GM18870 (cell line): ENCODE measurements at regions not wholly inside any gene's neighbourhood (a gene's known extent, or its start where the extent isn't known, plus 50 kb on each side); places are given as distances from the start of the nearest gene placed in this dataset.
"Not testable (repeated sequence)": the region's sequence is repeated elsewhere in the genome, so short reads cannot be mapped to it uniquely, and the experiment has no call there.

Experiments
- ATAC-seq: cut with Tn5 transposase; IDR thresholded peaks from one replicate; pipeline ENCODE4 v1.9.1; 2021; ENCODE audit warnings: moderate library complexity; ENCODE audit not compliant: unreplicated experiment

- ATAC-seq, result no peak
Measured at GRCh38 chr14:105883066-105884005, 357.0 kb downstream of the TMEM121 start.

DNA sequence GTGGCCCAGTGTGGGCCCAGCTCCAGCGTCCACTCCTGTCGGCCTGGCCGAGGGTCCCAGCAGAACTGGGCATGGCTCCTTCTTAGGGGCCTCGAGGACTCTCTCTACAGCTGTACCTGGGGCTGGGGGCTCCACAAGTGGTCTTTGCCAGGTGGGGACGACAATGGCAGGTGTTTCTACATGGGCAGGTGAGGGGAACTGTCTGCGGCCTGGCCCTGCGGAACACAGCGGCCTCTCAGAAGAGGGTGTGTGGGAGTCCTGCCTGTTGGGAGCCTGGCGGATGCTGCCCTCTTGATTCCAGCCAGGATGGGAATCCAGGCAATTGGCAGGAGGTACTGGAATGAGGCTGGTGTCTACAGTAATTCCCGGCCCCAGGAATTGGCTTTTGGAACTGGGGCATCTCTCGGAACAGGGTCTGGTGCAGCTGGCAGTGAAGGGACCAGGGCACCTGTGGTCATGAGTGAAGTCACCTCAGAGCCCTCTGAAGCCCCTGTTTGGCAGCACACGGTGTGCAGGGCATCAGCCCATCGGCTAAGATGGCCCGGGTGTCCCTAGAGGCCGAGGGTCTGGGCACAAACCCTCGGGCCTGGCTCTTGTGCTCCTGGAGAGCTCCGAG is 357.9 kb downstream of the TMEM121 start:
- ATAC-seq, result not testable (repeated sequence)

- no peak for ATAC-seq
Measured at GRCh38 chr14:105884808-105885281, 358.5 kb downstream of the TMEM121 start.

DNA sequence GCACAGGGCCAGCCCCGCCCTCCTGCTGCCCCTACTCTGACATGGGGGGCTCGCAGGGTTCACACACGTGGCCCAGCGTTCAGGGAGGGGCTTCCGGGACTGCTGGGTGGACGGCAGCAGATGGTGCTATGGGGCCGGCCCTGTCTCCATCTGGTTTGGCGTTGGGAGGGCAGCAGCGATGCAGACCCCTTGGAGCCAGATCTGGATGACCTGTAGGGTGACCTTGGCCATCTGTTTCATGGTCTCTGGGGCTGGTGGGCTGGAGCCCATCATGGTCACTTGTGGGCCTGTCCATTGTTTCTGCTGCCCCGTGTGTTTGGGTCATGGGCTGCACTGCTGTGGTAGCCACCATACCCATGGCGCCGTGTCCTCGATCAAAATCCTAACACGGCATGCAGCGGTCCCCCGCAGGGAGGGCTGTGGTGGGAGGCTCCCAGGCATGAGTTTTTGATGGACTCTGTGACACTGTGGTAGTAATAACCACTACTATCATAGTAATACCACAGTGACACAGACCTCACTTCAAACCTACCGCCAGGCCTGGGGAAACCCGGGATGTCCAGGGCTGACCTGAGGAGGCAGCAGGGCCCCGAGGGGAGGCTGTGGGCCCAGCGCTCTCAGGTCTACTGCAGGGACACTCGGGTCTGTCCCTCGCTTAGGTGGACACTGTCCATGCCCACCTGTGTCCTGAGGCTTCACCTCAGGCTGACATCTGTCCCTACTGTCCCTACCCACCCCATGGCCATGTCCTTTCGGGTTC is 359.4 kb downstream of the TMEM121 start:
- no peak for ATAC-seq

GRCh38 chr14:105886791-105887191 is 360.4 kb downstream of the TMEM121 start:
- ATAC-seq, result not testable (repeated sequence)

GRCh38 chr14:105887692-105888091 is 361.3 kb downstream of the TMEM121 start:
- no peak for ATAC-seq

- ATAC-seq, result no peak
Measured at GRCh38 chr14:105888151-105888550, 361.8 kb downstream of the TMEM121 start.

DNA sequence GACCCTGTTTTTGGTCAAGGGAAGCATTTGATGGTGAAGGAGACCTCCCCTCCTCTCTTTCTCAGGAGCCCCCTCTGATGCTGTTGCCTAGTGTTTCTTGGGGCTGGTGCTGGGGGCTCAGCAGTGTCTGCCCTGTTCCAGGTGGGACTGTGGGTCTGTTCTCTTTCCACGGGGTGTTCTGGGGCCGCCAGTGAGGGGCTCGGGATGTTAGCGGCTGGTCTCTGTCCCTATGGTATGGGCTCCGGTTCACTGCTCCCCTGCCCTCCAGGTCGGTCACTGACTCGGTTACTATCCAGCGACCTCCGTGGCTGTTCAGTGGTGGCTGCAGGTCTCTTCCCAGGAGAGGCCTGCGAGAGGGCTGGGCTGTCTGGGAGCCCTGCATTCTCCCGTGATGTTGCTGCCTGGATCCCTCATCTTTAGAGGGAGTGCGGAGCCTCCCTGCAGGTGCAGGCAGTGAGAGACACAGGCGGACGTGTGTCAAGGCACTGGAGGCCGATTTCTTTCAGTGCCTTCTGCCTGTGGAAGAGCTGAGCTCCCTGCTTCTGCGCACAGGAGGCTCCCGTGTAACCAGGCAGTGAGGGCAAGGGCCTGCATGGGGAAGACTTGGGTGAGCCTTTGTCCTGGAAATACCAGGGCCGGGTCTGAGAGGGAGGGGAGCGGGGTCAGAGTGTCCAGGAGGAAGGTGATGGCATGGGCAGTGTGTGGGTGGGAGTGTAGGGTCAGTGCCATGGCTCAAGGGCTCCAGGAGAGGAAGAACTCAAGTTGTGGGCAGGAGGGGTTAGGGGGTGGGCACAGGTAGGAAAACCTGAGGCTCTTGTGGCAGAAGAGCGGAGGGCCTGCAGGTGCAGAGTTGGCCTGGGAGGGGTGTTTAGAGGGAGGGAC is 362.6 kb downstream of the TMEM121 start:
- ATAC-seq, result no peak

DNA sequence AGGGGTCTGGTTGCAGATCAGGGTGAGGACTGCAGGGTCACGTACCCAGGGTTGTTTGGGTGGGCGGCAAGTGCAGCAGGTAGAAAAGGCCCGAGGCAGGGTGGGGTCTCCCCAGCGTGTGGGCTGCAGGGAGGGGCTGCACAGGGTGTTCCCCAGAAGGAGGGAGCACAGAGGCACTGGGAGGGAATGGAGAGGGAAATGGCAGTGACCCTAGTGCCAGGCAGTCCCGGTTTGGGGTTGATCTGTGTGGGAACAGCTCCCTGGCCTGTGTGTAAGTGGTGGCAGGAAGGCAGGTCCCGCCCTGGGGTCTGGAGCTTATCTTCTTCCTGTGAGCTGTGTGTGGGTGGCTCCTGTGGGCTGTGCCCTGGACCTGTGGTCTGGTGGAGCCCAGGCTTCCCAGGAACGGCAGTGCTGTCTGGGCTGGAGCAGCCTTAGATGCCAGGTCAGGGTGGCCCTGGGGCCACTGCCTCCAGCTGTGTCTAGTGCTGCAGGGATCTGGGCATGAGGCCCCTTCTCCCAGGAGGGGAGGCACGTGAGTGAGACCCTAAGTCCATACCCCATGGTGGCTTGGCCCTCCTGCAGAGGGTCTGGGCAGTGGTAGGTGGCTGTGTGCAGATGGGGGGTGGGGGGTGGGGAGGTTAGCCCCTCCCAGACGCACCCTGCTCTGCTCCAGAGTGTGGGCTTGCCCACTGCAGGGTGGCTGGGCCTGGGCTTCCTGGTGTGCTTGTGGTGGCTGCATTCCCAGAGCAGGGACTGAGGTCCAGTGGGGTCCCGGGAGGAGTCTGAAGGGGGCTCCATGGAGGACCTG is 363.5 kb downstream of the TMEM121 start:
- ATAC-seq, result no peak

GRCh38 chr14:105890474-105891220 is 364.3 kb downstream of the TMEM121 start:
- no peak for ATAC-seq

DNA sequence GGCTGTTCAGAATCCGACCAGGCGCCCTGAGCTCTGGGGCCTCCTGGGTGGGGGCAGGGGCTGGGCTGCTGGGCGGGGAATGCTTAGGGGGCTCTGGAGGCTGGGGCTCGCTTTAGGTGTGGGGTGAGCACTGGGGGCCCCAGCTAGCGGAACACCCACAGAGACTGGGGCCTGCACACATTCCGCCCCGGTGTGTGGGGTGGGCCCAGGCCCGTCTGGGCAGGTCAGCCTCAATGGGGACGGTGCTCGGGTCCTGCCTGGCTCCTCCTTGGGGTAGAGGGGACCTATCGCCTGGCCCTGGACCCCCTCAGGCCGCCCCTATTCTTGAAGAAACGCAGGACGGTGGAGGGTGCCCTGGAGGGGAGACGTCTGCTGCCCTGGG is 364.8 kb downstream of the TMEM121 start:
- ATAC-seq, result no peak

DNA sequence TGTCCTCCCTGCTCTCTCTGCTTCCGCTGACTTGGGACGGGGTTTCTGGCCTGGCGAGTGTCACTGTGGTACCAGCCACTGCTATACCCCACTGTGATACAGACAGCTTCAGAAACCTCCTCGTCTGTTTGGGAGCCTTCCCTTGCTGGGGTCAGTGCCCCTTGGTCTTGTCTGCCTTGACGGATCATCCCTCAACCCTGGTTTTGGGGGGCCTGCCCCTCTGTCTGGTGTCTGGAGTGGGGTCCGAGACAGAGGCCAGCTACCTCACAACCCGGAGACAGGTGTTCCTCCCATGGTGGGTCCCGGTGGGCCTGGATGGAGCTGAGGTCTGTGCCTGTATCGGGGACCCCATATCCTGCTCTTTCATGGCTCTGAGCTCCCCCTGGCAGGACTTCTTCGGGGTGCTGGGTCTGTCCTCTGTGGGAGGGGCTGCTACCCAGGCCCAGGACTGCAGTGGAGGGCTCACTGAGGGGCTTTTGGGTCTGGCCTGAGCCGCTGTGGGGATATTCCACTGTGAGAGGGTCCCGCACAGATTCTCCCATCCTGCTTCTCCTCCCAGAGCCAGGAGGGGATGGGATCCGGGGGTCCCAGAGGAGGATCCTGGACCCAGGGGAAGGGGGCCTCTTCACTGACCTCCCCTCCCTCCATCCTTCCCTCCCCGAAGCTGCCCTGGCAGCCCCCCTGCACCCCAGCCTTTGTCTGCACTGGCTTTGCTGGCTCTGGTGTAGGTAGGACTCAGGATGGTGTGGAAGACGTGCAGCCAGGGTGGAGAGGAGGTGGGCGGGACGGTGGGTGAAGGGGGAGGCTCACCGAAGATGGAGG is 365.5 kb downstream of the TMEM121 start:
- no peak for ATAC-seq

- not testable (repeated sequence) for ATAC-seq
Measured at GRCh38 chr14:105892453-105893441, 366.4 kb downstream of the TMEM121 start.

DNA sequence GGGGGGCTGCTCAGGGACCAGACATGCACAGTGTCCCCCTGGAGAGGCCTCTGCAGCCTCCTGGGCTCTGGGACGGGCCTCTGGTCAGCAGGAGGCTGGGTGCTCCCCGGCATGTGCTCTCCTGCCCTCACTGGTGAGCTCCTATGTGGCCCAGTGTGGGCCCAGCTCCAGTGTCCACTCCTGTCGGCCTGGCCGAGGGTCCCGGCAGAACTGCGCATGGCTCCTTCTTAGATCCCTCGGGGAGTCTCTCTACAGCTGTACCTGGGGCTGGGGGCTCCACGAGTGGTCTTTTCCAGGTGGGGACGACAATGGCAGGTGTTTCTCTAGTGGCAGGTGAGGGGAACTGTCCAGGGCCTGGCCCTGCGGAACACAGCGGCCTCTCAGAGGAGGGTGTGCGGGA is 367.3 kb downstream of the TMEM121 start:
- ATAC-seq, result not testable (repeated sequence)

GRCh38 chr14:105894125-105894977 is 368.0 kb downstream of the TMEM121 start:
- ATAC-seq, result no peak
